ENCODE measurements at regions not wholly inside any gene's neighbourhood (a gene's known extent, or its start where the extent isn't known, plus 50 kb on each side); places are given as distances from the start of the nearest gene placed in this dataset.

GRCh38 chr3:168863561-168863960, 767.8 kb upstream of the GOLIM4 start:
- Histone ChIP-seq H3K27ac (no peak overlapping the region), H3K27me3 (no peaks in the 10 kb centered on the region), H3K4me1 (no peaks in the 10 kb centered on the region), H3K36me3 (no peaks in the 10 kb centered on the region), H3K9me3 (no peaks in the 10 kb centered on the region), H3K4me3 (no peak overlapping the region)
- TF ChIP-seq, protein P1, sequence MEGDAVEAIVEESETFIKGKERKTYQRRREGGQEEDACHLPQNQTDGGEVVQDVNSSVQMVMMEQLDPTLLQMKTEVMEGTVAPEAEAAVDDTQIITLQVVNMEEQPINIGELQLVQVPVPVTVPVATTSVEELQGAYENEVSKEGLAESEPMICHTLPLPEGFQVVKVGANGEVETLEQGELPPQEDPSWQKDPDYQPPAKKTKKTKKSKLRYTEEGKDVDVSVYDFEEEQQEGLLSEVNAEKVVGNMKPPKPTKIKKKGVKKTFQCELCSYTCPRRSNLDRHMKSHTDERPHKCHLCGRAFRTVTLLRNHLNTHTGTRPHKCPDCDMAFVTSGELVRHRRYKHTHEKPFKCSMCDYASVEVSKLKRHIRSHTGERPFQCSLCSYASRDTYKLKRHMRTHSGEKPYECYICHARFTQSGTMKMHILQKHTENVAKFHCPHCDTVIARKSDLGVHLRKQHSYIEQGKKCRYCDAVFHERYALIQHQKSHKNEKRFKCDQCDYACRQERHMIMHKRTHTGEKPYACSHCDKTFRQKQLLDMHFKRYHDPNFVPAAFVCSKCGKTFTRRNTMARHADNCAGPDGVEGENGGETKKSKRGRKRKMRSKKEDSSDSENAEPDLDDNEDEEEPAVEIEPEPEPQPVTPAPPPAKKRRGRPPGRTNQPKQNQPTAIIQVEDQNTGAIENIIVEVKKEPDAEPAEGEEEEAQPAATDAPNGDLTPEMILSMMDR (IDR thresholded peaks at IDR 0.05) = no peak
- no peak for TF ChIP-seq POLR2AphosphoS5 (IDR thresholded peaks at IDR 0.05)
- TF ChIP-seq POLR2A (IDR thresholded peaks at IDR 0.05) = no peak
- TF ChIP-seq EP300 (IDR thresholded peaks at IDR 0.05) = no peak
- 68 to 76% methylated on average over 2 of the region's 2 CpGs for WGBS, 2 donors
- DNase-seq (no peak), ATAC-seq (ENCODE audit: low FRiP score in 2 of 2) (no peak)

DNA sequence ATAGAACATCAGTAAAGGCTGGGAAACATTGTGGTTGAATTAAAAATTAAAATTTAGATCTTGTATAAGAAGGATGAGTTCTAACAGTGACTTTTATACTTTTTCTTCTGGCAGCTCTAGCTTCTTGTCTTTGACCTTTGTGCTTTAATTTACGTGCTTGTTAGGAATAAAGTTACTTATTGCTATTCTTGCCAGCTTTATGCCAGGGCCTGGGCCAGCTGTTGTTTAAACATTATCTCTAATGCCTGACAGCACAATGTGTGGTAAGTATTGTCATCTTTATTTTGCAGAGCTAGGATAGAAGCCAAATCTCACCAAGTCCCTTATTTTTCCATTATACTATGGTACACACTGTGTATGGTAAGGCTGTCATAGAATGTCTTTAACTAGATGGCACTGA, 766.7 kb upstream of the GOLIM4 start:
- Histone ChIP-seq H3K9me3 (no peaks in the 10 kb centered on the region), H3K27me3 (no peaks in the 10 kb centered on the region), H3K36me3 (no peaks in the 10 kb centered on the region), H3K27ac (no peak overlapping the region), H3K4me3 (no peak overlapping the region), H3K4me1 (no peaks in the 10 kb centered on the region)
- no peak for ATAC-seq (ENCODE audit: low FRiP score in 2 of 2)
- TF ChIP-seq POLR2A (IDR thresholded peaks at IDR 0.05) = no peak
- no peak for TF ChIP-seq POLR2AphosphoS5 (IDR thresholded peaks at IDR 0.05)
- no peak for TF ChIP-seq EP300 (IDR thresholded peaks at IDR 0.05)
- TF ChIP-seq, protein P1 (IDR thresholded peaks at IDR 0.05) = no peak
- 50 to 81% methylated on average over 1 of the region's 1 CpG for WGBS, 2 donors
- no peak for DNase-seq

GRCh38 chr3:168860592-168860991, 764.9 kb upstream of the GOLIM4 start:
- ATAC-seq (ENCODE audit: low FRiP score in 2 of 2) (no peak), DNase-seq (no peak)
- Histone ChIP-seq H3K27ac (no peak overlapping the region), H3K4me1 (no peaks in the 10 kb centered on the region), H3K27me3 (no peaks in the 10 kb centered on the region), H3K9me3 (peaks cover 0 to 4% (median 0%) of the 10 kb centered on the region in 4 donors), H3K4me3 (no peak overlapping the region), H3K36me3 (no peaks in the 10 kb centered on the region)
- WGBS, 2 donors = 88% methylated on average over 5 of the region's 5 CpGs
- TF ChIP-seq POLR2AphosphoS5 (IDR thresholded peaks at IDR 0.05) (no peak), EP300 (IDR thresholded peaks at IDR 0.05) (no peak), POLR2A (IDR thresholded peaks at IDR 0.05) (no peak)
- TF ChIP-seq, protein P1 (IDR thresholded peaks at IDR 0.05) = no peak

GRCh38 chr3:168860028-168860427, 764.3 kb upstream of the GOLIM4 start:
- DNase-seq (no peak), ATAC-seq (ENCODE audit: low FRiP score in 2 of 2) (no peak)
- Histone ChIP-seq H3K36me3 (no peaks in the 10 kb centered on the region), H3K4me3 (no peak overlapping the region), H3K9me3 (peaks cover 0 to 4% (median 0%) of the 10 kb centered on the region in 4 donors), H3K27ac (no peak overlapping the region), H3K27me3 (no peaks in the 10 kb centered on the region), H3K4me1 (no peaks in the 10 kb centered on the region)
- 77 to 79% methylated on average over 4 of the region's 4 CpGs for WGBS, 2 donors
- TF ChIP-seq, protein P1 (IDR thresholded peaks at IDR 0.05) = no peak
- TF ChIP-seq EP300 (IDR thresholded peaks at IDR 0.05) = no peak
- TF ChIP-seq POLR2A (IDR thresholded peaks at IDR 0.05) = no peak
- TF ChIP-seq POLR2AphosphoS5 (IDR thresholded peaks at IDR 0.05) = no peak

DNA sequence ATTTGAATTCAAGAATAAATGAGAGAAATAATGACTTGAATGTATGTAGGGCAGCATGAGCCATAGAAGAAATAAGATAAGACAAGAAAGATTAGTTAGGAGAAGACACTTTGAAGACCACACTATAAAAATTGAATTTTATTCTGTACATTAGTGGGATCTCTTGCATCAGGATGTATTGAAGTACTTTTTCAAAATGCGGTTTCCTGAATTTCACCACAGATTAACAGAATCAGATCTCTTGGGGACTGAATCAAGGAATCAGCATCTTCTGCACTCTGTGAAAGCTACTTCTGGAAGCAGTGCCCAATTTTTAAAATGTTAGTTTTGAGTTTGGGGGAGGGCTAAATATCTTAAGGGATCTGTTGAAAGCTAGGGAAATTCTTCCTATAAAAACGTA, 763.9 kb upstream of the GOLIM4 start:
- TF ChIP-seq POLR2A (IDR thresholded peaks at IDR 0.05) (no peak), POLR2AphosphoS5 (IDR thresholded peaks at IDR 0.05) (no peak), EP300 (IDR thresholded peaks at IDR 0.05) (no peak)
- TF ChIP-seq, protein P1 (IDR thresholded peaks at IDR 0.05) = no peak
- Histone ChIP-seq H3K9me3 (peaks cover 0 to 4% (median 0%) of the 10 kb centered on the region in 4 donors), H3K27me3 (no peaks in the 10 kb centered on the region), H3K27ac (no peak overlapping the region), H3K36me3 (no peaks in the 10 kb centered on the region), H3K4me1 (no peaks in the 10 kb centered on the region), H3K4me3 (no peak overlapping the region)
- ATAC-seq (ENCODE audit: low FRiP score in 2 of 2) = no peak
- no peak for DNase-seq
- WGBS, 2 donors = 80 to 85% methylated on average over 2 of the region's 2 CpGs

Measured in upper lobe of left lung (tissue), 6 donors.